A673 (cell line): ENCODE measurements at regions not wholly inside any gene's neighbourhood (a gene's known extent, or its start where the extent isn't known, plus 50 kb on each side); places are given as distances from the start of the nearest gene placed in this dataset.

ENCODE experiments used
- CTCF ChIP-seq: fragments of 300-800, 200-600 bp; sonication (generic); conservative IDR thresholded peaks from 2 replicates; pipeline ENCODE4 v1.5.1; 2017; ENCODE audit warnings: low read depth, mild to moderate bottlenecking, antibody characterized with exemption, low read length, moderate library complexity, mixed read lengths
- EZH2 ChIP-seq: fragments of 200-600 bp; sonication (generic); IDR thresholded peaks from 2 replicates; pipeline ENCODE4 v1.6.1; 2017; ENCODE audit warnings: borderline replicate concordance, low read depth, mild to moderate bottlenecking, mixed read lengths, antibody characterized with exemption, low read length; ENCODE audit not compliant: poor library complexity, severe bottlenecking

- TF ChIP-seq CTCF = no peak
- no peak for TF ChIP-seq EZH2
Observed at GRCh38 chr9:73736270-73736669, 584.6 kb downstream of the ANXA1 start.
